Ovary (tissue), 3 donors: ENCODE measurements at regions not wholly inside any gene's neighbourhood (a gene's known extent, or its start where the extent isn't known, plus 50 kb on each side); places are given as distances from the start of the nearest gene placed in this dataset.

Experiments used
- CTCF ChIP-seq, 3 donors: fragments of 450-650 bp in 2 of 3; fragments of 200-600 bp in 1 of 3; IDR thresholded peaks; one replicate each; pipeline versions ENCODE4 v1.5.1 to v1.8.0; 2016 to 2022; ENCODE audit warnings: antibody characterized with exemption in 3 of 3, mild to moderate bottlenecking in 1 of 3
- EP300 ChIP-seq: sonication (generic); formaldehyde crosslinking; IDR thresholded peaks from one replicate; pipeline ENCODE4 v1.6.1; 2017; ENCODE audit warnings: antibody characterized with exemption
- POLR2A ChIP-seq: fragments of 450-650 bp; IDR thresholded peaks from one replicate; pipeline ENCODE4 v1.6.1; 2017; ENCODE audit warnings: antibody characterized with exemption, mild to moderate bottlenecking, moderate library complexity
- donor health status: DM: no; HTN: no; CAD: no.

- TF ChIP-seq POLR2A (no peak), CTCF (IDR thresholded peaks at IDR 0.05) (no peak), EP300 (no peak)
Measured at GRCh38 chr2:7280790-7281189, 363.6 kb downstream of the RNF144A start.
